Progenitor cell of endocrine pancreas (in vitro differentiated cells): ENCODE measurements at regions not wholly inside any gene's neighbourhood (a gene's known extent, or its start where the extent isn't known, plus 50 kb on each side); places are given as distances from the start of the nearest gene placed in this dataset.

Experiments
- DNase-seq: peaks from one replicate; pipeline ENCODE4 v3.0.0; 2021; ENCODE audit warnings: low spot score; ENCODE audit not compliant: unreplicated experiment
- H3K27ac Mint-ChIP-seq: 2 replicates; pipeline ENCODE4 v1.8.0; 2021; ENCODE audit warnings: mild to moderate bottlenecking, moderate library complexity, mixed read lengths
- H3K27me3 Mint-ChIP-seq: 2 replicates; pipeline ENCODE4 v1.8.0; 2021; ENCODE audit warnings: mixed read lengths
- H3K36me3 Mint-ChIP-seq: 2 replicates; pipeline ENCODE4 v1.8.0; 2022; ENCODE audit warnings: mixed read lengths; ENCODE audit not compliant: insufficient read depth
- H3K4me1 Mint-ChIP-seq: 2 replicates; pipeline ENCODE4 v1.8.0; 2021; ENCODE audit warnings: low read depth, mixed read lengths
- H3K4me3 Mint-ChIP-seq: 2 replicates; pipeline ENCODE4 v1.8.0; 2021; ENCODE audit warnings: low read depth, mild to moderate bottlenecking, moderate library complexity, mixed read lengths
- H3K9me3 Mint-ChIP-seq: 2 replicates; pipeline ENCODE4 v1.8.0; 2021; ENCODE audit warnings: low read depth, mixed read lengths
- TF ChIP-seq, protein P1 (sequence below): fragments of 200-600 bp; sonication (generic); IDR thresholded peaks from one replicate; pipeline ENCODE4 v1.5.0; 2021; ENCODE audit warnings: antibody characterized with exemption, mild to moderate bottlenecking; ENCODE audit not compliant: unreplicated experiment

GRCh38 chr2:142199073-142199472 is 68.3 kb upstream of the LRP1B start:
- DNase-seq = no peak
- Mint-ChIP-seq H3K27me3 (no peaks in the 10 kb centered on the region), H3K36me3 (no peaks in the 10 kb centered on the region), H3K9me3 (no peaks in the 10 kb centered on the region), H3K4me3 (no peak overlapping the region), H3K27ac (no peak overlapping the region), H3K4me1 (no peaks in the 10 kb centered on the region)
- TF ChIP-seq, protein P1, sequence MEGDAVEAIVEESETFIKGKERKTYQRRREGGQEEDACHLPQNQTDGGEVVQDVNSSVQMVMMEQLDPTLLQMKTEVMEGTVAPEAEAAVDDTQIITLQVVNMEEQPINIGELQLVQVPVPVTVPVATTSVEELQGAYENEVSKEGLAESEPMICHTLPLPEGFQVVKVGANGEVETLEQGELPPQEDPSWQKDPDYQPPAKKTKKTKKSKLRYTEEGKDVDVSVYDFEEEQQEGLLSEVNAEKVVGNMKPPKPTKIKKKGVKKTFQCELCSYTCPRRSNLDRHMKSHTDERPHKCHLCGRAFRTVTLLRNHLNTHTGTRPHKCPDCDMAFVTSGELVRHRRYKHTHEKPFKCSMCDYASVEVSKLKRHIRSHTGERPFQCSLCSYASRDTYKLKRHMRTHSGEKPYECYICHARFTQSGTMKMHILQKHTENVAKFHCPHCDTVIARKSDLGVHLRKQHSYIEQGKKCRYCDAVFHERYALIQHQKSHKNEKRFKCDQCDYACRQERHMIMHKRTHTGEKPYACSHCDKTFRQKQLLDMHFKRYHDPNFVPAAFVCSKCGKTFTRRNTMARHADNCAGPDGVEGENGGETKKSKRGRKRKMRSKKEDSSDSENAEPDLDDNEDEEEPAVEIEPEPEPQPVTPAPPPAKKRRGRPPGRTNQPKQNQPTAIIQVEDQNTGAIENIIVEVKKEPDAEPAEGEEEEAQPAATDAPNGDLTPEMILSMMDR = no peak

GRCh38 chr2:142190805-142191204 is 60.0 kb upstream of the LRP1B start:
- Mint-ChIP-seq H3K27me3 (no peaks in the 10 kb centered on the region), H3K4me3 (no peak overlapping the region), H3K9me3 (no peaks in the 10 kb centered on the region), H3K27ac (no peak overlapping the region), H3K36me3 (no peaks in the 10 kb centered on the region), H3K4me1 (no peaks in the 10 kb centered on the region)
- DNase-seq = no peak
- TF ChIP-seq, protein P1 = no peak

GRCh38 chr2:142189501-142189900 is 58.7 kb upstream of the LRP1B start:
- no peak overlapping the region for H3K27ac Mint-ChIP-seq
- no peaks in the 10 kb centered on the region for H3K36me3 Mint-ChIP-seq
- TF ChIP-seq, protein P1 = no peak
- no peaks in the 10 kb centered on the region for H3K27me3 Mint-ChIP-seq
- H3K4me1 Mint-ChIP-seq = no peaks in the 10 kb centered on the region
- H3K9me3 Mint-ChIP-seq = no peaks in the 10 kb centered on the region
- no peak for DNase-seq
- no peak overlapping the region for H3K4me3 Mint-ChIP-seq

DNA sequence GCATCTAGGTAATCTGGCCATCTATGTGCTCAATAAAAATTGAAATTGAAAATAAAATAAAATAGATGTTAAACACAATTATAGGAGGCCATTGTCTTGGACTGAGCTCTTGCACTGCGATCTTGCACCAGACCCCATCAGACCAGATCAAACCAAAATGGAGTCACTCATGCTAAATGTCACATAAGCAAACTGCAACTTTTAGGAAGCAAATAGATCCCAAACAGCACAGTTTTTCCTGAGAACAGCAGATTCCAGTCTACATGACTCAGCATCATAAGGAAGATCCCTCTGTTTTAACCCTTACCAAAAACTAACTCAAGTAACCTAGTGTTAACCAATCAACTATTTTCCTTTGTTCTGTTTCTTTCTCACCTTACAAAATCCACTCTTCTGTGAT is 57.7 kb upstream of the LRP1B start:
- Mint-ChIP-seq H3K4me3 (no peak overlapping the region), H3K27me3 (no peaks in the 10 kb centered on the region), H3K27ac (no peak overlapping the region), H3K4me1 (no peaks in the 10 kb centered on the region), H3K36me3 (no peaks in the 10 kb centered on the region), H3K9me3 (no peaks in the 10 kb centered on the region)
- no peak for DNase-seq
- TF ChIP-seq, protein P1 = no peak

- peaks cover 1% of the 10 kb centered on the region for H3K4me1 Mint-ChIP-seq
- peak; percentile 16 for DNase-seq
- no peaks in the 10 kb centered on the region for H3K9me3 Mint-ChIP-seq
- H3K4me3 Mint-ChIP-seq = no peak overlapping the region
- TF ChIP-seq, protein P1 = peak; percentile 59
- no peak overlapping the region for H3K27ac Mint-ChIP-seq
- no peaks in the 10 kb centered on the region for H3K27me3 Mint-ChIP-seq
- H3K36me3 Mint-ChIP-seq = no peaks in the 10 kb centered on the region
These were observed 50.2 kb upstream of the LRP1B start for GRCh38 chr2:142180820-142181533.
